HEK293T (cell line): ENCODE measurements at regions not wholly inside any gene's neighbourhood (a gene's known extent, or its start where the extent isn't known, plus 50 kb on each side); places are given as distances from the start of the nearest gene placed in this dataset.

Experiments
- ARNT ChIP-seq: fragments of 450-650 bp; IDR thresholded peaks from 2 replicates; pipeline ENCODE4 v1.6.1; 2017; ENCODE audit warnings: mild to moderate bottlenecking
- BHLHE40 ChIP-seq: fragments of 450-650 bp; IDR thresholded peaks from 2 replicates; pipeline ENCODE4 v1.6.1; 2016; ENCODE audit warnings: mild to moderate bottlenecking, moderate library complexity, borderline replicate concordance
- ELF4 ChIP-seq: fragments of 450-650 bp; IDR thresholded peaks from 2 replicates; pipeline ENCODE4 v1.6.1; 2017; ENCODE audit warnings: antibody characterized with exemption
- FOXA1 ChIP-seq: fragments of 450-650 bp; IDR thresholded peaks from 2 replicates; pipeline ENCODE4 v1.6.1; 2016; ENCODE audit warnings: mild to moderate bottlenecking
- FOXK2 ChIP-seq: fragments of 450-650 bp; IDR thresholded peaks from 2 replicates; pipeline ENCODE4 v1.6.1; 2016; ENCODE audit warnings: mild to moderate bottlenecking
- FOXM1 ChIP-seq: fragments of 450-650 bp; IDR thresholded peaks from 2 replicates; pipeline ENCODE4 v1.6.1; 2017; ENCODE audit warnings: mild to moderate bottlenecking, borderline replicate concordance
- HDGF ChIP-seq: fragments of 450-650 bp; IDR thresholded peaks from 2 replicates; pipeline ENCODE4 v1.6.1; 2017; ENCODE audit warnings: antibody characterized with exemption, borderline replicate concordance
- SP1 ChIP-seq: fragments of 450-650 bp; IDR thresholded peaks from 2 replicates; pipeline ENCODE4 v1.6.1; 2017
- SUZ12 ChIP-seq: fragments of 450-650 bp; IDR thresholded peaks from 2 replicates; pipeline ENCODE4 v1.6.1; 2016; ENCODE audit warnings: mild to moderate bottlenecking
- TF ChIP-seq, protein P1 (sequence below): fragments of 450-650 bp; IDR thresholded peaks from 2 replicates; pipeline ENCODE4 v1.6.1; 2016

DNA sequence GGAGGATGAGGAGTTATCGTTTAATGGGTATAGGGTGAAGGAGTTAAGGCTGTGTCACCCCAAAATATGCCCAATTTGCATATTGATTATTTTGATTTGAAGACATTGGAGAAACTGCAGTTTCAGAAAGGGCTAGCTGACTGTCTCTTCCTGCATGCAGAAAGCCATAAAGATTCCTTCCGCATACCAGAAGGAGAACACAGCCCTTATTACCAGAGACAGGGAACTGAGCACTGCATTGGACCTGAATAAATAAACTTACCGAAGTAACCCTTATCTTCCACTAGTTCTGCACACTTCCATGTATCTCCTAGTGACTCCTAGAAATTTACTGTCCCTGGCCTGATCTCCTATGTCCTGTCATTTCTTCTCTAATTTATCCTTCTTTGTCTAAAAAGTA, 821.9 kb upstream of the AUTS2 start:
- no peak for TF ChIP-seq FOXM1
- TF ChIP-seq, protein P1, sequence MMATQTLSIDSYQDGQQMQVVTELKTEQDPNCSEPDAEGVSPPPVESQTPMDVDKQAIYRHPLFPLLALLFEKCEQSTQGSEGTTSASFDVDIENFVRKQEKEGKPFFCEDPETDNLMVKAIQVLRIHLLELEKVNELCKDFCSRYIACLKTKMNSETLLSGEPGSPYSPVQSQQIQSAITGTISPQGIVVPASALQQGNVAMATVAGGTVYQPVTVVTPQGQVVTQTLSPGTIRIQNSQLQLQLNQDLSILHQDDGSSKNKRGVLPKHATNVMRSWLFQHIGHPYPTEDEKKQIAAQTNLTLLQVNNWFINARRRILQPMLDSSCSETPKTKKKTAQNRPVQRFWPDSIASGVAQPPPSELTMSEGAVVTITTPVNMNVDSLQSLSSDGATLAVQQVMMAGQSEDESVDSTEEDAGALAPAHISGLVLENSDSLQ: no peak
- TF ChIP-seq FOXA1: no peak
- no peak for TF ChIP-seq HDGF
- no peak for TF ChIP-seq BHLHE40
- TF ChIP-seq ELF4: no peak
- no peak for TF ChIP-seq FOXK2
- TF ChIP-seq SP1: no peak
- TF ChIP-seq SUZ12: no peak
- TF ChIP-seq ARNT: no peak
